ENCODE measurements at regions not wholly inside any gene's neighbourhood (a gene's known extent, or its start where the extent isn't known, plus 50 kb on each side); places are given as distances from the start of the nearest gene placed in this dataset.

GRCh38 chr18:75526038-75526437 lies 98.5 kb upstream of the SMIM21 start:
- TF ChIP-seq CTCF (IDR thresholded peaks at IDR 0.05) = no peak
- TF ChIP-seq POLR2A (IDR thresholded peaks at IDR 0.05; ENCODE audit: low read depth) = no peak
